SK-N-SH treated with all-trans-retinoic acid at 6 μM for 48 hours (cell line): ENCODE measurements at regions not wholly inside any gene's neighbourhood (a gene's known extent, or its start where the extent isn't known, plus 50 kb on each side); places are given as distances from the start of the nearest gene placed in this dataset.

ENCODE experiments used
- ATAC-seq: fragments of 200-7000 bp; cut with Tn5 transposase; 3 replicates; pipeline ENCODE4 v1.9.1; 2020; ENCODE audit warnings: mild to moderate bottlenecking, moderate library complexity
- ARNTL ChIP-seq: fragments of 450-650 bp; formaldehyde crosslinking; IDR thresholded peaks from 2 replicates; pipeline ENCODE4 v1.5.0; 2020; ENCODE audit warnings: low read depth, mild to moderate bottlenecking, moderate library complexity, borderline replicate concordance
- BACH2 ChIP-seq: fragments of 250-450 bp; sonication (Bioruptor Pico); IDR thresholded peaks from 2 replicates; pipeline ENCODE4 v1.9.0; 2021; ENCODE audit warnings: mild to moderate bottlenecking, borderline replicate concordance
- GLIS3 ChIP-seq: fragments of 250-450 bp; sonication (Bioruptor Pico); IDR thresholded peaks from 2 replicates; pipeline ENCODE4 v1.5.0; 2020; ENCODE audit warnings: mild to moderate bottlenecking, moderate library complexity
- ISL1 ChIP-seq: fragments of 250-450 bp; sonication (Bioruptor Pico); IDR thresholded peaks from 2 replicates; pipeline ENCODE4 v2.1.2; 2022; ENCODE audit warnings: mild to moderate bottlenecking, moderate library complexity
- OSR1 ChIP-seq: fragments of 250-450 bp; sonication (Bioruptor Pico); IDR thresholded peaks from 2 replicates; pipeline ENCODE4 v1.8.0; 2022; ENCODE audit warnings: moderate library complexity, mild to moderate bottlenecking, inconsistent platforms
- PPARA ChIP-seq: fragments of 250-450 bp; sonication (Bioruptor Pico); IDR thresholded peaks from 2 replicates; pipeline ENCODE4 v1.5.0; 2020; ENCODE audit warnings: mild to moderate bottlenecking, borderline replicate concordance
- RARB ChIP-seq: fragments of 250-450 bp; sonication (Bioruptor Pico); IDR thresholded peaks from 2 replicates; pipeline ENCODE4 v1.8.0; 2021; ENCODE audit warnings: mild to moderate bottlenecking, moderate library complexity
- TCF4 ChIP-seq: fragments of 250-450 bp; sonication (Bioruptor Pico); IDR thresholded peaks from 2 replicates; pipeline ENCODE4 v1.8.0; 2021; ENCODE audit warnings: mild to moderate bottlenecking, moderate library complexity, borderline replicate concordance
- TOX ChIP-seq: fragments of 250-450 bp; sonication (Bioruptor Pico); IDR thresholded peaks from 2 replicates; pipeline ENCODE4 v1.8.0; 2021; ENCODE audit warnings: mild to moderate bottlenecking, moderate library complexity, borderline replicate concordance
- ZFP3 ChIP-seq: fragments of 250-450 bp; sonication (Bioruptor Pico); IDR thresholded peaks from 2 replicates; pipeline ENCODE4 v1.5.0; 2020; ENCODE audit warnings: mild to moderate bottlenecking, moderate library complexity
- ZFP30 ChIP-seq: fragments of 450-650 bp; formaldehyde crosslinking; IDR thresholded peaks from 2 replicates; pipeline ENCODE4 v1.5.0; 2022; ENCODE audit warnings: mild to moderate bottlenecking, moderate library complexity
- ZNF565 ChIP-seq: fragments of 450-650 bp; formaldehyde crosslinking; conservative IDR thresholded peaks from 2 replicates; pipeline ENCODE4 v1.5.0; 2020; ENCODE audit warnings: low read depth, mild to moderate bottlenecking, moderate library complexity
- ZNF70 ChIP-seq: fragments of 450-650 bp; formaldehyde crosslinking; IDR thresholded peaks from 2 replicates; pipeline ENCODE4 v1.5.0; 2020; ENCODE audit warnings: mild to moderate bottlenecking, moderate library complexity
- ZNF8 ChIP-seq: fragments of 450-650 bp; formaldehyde crosslinking; IDR thresholded peaks from 2 replicates; pipeline ENCODE4 v1.5.0; 2020; ENCODE audit warnings: mild to moderate bottlenecking, moderate library complexity
- TF ChIP-seq, protein P1 (sequence below): fragments of 250-450 bp; sonication (Bioruptor Pico); IDR thresholded peaks from 2 replicates; pipeline ENCODE4 v1.8.0; 2020; ENCODE audit warnings: mild to moderate bottlenecking, moderate library complexity, borderline replicate concordance
- TF ChIP-seq, protein P2 (sequence below): fragments of 250-450 bp; sonication (Bioruptor Pico); IDR thresholded peaks from 2 replicates; pipeline ENCODE4 v1.8.0; 2021; ENCODE audit warnings: low read depth, mild to moderate bottlenecking, moderate library complexity, borderline replicate concordance
- TF ChIP-seq, protein P3 (sequence below): fragments of 250-450 bp; sonication (Bioruptor Pico); IDR thresholded peaks from 2 replicates; pipeline ENCODE4 v1.5.0; 2020; ENCODE audit warnings: mild to moderate bottlenecking, moderate library complexity
- TF ChIP-seq, protein P4 (sequence below): fragments of 250-450 bp; sonication (Bioruptor Pico); IDR thresholded peaks from 2 replicates; pipeline ENCODE4 v1.5.1; 2021; ENCODE audit warnings: mild to moderate bottlenecking, moderate library complexity

DNA sequence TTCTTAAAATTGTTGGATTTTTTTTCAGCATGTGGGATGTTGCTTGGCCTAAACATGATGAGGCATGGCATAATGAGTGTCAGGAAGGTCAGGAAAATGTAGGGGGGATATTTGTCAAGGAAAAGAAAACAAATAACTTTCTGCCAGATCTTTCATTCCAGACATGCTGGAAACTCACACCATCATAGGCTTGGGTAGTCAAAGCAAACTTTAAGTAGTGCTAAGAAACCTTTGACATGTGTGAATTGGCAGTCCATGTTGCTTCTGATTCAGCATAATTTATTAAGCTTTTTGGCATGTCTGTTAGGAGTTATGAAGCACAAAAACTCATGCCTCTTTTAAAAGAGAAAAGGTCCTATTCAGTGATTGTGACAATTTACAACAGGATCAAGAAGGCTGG lies 61.3 kb upstream of the MTAP start:
- ATAC-seq: no peak
- TF ChIP-seq BACH2 (CRISPR knock-in tag) (no peak), ISL1 (CRISPR knock-in tag) (no peak), PPARA (CRISPR knock-in tag) (no peak), ZNF70 (CRISPR knock-in tag) (no peak), ZFP3 (CRISPR knock-in tag) (no peak), ARNTL (CRISPR knock-in tag) (no peak), RARB (CRISPR knock-in tag) (no peak)
- TF ChIP-seq, protein P1, sequence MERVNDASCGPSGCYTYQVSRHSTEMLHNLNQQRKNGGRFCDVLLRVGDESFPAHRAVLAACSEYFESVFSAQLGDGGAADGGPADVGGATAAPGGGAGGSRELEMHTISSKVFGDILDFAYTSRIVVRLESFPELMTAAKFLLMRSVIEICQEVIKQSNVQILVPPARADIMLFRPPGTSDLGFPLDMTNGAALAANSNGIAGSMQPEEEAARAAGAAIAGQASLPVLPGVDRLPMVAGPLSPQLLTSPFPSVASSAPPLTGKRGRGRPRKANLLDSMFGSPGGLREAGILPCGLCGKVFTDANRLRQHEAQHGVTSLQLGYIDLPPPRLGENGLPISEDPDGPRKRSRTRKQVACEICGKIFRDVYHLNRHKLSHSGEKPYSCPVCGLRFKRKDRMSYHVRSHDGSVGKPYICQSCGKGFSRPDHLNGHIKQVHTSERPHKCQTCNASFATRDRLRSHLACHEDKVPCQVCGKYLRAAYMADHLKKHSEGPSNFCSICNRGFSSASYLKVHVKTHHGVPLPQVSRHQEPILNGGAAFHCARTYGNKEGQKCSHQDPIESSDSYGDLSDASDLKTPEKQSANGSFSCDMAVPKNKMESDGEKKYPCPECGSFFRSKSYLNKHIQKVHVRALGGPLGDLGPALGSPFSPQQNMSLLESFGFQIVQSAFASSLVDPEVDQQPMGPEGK (CRISPR knock-in tag): no peak
- TF ChIP-seq, protein P2, sequence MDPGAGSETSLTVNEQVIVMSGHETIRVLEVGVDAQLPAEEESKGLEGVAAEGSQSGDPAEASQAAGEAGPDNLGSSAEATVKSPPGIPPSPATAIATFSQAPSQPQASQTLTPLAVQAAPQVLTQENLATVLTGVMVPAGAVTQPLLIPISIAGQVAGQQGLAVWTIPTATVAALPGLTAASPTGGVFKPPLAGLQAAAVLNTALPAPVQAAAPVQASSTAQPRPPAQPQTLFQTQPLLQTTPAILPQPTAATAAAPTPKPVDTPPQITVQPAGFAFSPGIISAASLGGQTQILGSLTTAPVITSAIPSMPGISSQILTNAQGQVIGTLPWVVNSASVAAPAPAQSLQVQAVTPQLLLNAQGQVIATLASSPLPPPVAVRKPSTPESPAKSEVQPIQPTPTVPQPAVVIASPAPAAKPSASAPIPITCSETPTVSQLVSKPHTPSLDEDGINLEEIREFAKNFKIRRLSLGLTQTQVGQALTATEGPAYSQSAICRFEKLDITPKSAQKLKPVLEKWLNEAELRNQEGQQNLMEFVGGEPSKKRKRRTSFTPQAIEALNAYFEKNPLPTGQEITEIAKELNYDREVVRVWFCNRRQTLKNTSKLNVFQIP: no peak
- TF ChIP-seq, protein P3, sequence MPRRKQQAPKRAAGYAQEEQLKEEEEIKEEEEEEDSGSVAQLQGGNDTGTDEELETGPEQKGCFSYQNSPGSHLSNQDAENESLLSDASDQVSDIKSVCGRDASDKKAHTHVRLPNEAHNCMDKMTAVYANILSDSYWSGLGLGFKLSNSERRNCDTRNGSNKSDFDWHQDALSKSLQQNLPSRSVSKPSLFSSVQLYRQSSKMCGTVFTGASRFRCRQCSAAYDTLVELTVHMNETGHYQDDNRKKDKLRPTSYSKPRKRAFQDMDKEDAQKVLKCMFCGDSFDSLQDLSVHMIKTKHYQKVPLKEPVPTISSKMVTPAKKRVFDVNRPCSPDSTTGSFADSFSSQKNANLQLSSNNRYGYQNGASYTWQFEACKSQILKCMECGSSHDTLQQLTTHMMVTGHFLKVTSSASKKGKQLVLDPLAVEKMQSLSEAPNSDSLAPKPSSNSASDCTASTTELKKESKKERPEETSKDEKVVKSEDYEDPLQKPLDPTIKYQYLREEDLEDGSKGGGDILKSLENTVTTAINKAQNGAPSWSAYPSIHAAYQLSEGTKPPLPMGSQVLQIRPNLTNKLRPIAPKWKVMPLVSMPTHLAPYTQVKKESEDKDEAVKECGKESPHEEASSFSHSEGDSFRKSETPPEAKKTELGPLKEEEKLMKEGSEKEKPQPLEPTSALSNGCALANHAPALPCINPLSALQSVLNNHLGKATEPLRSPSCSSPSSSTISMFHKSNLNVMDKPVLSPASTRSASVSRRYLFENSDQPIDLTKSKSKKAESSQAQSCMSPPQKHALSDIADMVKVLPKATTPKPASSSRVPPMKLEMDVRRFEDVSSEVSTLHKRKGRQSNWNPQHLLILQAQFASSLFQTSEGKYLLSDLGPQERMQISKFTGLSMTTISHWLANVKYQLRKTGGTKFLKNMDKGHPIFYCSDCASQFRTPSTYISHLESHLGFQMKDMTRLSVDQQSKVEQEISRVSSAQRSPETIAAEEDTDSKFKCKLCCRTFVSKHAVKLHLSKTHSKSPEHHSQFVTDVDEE: no peak
- TF ChIP-seq, protein P4, sequence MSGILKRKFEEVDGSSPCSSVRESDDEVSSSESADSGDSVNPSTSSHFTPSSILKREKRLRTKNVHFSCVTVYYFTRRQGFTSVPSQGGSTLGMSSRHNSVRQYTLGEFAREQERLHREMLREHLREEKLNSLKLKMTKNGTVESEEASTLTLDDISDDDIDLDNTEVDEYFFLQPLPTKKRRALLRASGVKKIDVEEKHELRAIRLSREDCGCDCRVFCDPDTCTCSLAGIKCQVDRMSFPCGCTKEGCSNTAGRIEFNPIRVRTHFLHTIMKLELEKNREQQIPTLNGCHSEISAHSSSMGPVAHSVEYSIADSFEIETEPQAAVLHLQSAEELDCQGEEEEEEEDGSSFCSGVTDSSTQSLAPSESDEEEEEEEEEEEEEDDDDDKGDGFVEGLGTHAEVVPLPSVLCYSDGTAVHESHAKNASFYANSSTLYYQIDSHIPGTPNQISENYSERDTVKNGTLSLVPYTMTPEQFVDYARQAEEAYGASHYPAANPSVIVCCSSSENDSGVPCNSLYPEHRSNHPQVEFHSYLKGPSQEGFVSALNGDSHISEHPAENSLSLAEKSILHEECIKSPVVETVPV (CRISPR knock-in tag): no peak

DNA sequence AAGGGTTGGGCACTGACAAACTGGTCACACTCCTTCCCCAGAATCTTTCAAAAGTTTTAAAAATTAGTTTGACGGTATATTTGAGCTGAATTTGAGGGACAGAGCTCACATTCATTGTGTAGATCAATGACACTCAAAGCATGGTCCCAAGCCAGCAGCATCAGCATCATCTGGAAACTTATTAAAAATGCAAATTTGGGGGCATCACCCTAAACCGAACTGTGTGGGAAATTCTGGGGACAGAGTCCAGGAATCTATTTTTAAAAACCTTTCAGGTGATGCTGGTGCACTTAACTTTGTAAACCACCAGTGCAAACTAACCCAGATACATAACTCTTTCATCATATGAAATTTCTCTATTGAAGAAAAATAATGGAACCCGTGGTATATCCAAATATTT lies 58.1 kb upstream of the MTAP start:
- TF ChIP-seq PPARA (CRISPR knock-in tag): no peak
- TF ChIP-seq TOX (CRISPR knock-in tag): no peak
- TF ChIP-seq ZNF565 (CRISPR knock-in tag): no peak
- TF ChIP-seq RARB (CRISPR knock-in tag): no peak
- TF ChIP-seq TCF4: no peak
- no peak for TF ChIP-seq ZFP30 (CRISPR knock-in tag)
- TF ChIP-seq, protein P4 (CRISPR knock-in tag): no peak
- TF ChIP-seq ZNF8: no peak
- TF ChIP-seq OSR1 (CRISPR knock-in tag): no peak
- TF ChIP-seq BACH2 (CRISPR knock-in tag): no peak
- ATAC-seq: no peak

DNA sequence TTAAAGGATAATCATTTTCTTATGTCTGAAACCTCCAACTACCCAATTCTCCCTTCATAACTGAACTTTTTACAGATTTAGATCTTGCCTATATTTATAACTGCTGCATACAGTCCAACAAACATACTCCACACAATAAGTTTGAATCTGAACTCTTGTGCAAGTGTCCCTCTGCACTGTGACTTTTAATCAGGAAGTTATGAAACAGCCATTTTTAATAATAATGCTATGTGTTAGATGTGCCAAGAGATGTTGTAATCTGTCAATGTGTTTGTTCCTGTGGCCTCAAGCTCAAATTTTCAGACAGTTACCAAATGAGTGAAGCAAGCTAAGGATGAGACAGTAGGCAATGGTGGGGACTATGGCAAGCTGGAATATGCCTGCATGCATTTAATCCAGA lies 57.6 kb upstream of the MTAP start:
- ATAC-seq: no peak
- TF ChIP-seq, protein P3: no peak
- TF ChIP-seq ISL1 (CRISPR knock-in tag) (no peak), TOX (CRISPR knock-in tag) (no peak), PPARA (CRISPR knock-in tag) (no peak), ZNF8 (no peak), TCF4 (no peak), BACH2 (CRISPR knock-in tag) (no peak), GLIS3 (CRISPR knock-in tag) (no peak), OSR1 (CRISPR knock-in tag) (no peak), ARNTL (CRISPR knock-in tag) (no peak)
- TF ChIP-seq, protein P4 (CRISPR knock-in tag): no peak
- TF ChIP-seq, protein P1 (CRISPR knock-in tag): no peak
